Small intestine (tissue), 7 donors: ENCODE measurements at regions not wholly inside any gene's neighbourhood (a gene's known extent, or its start where the extent isn't known, plus 50 kb on each side); places are given as distances from the start of the nearest gene placed in this dataset.
A peak's percentile ranks its signal among the peaks of the same experiment; 100 is the strongest.

ENCODE experiments used
- DNase-seq, 2 donors: peaks; one replicate each; pipeline versions ENCODE4 v3.0.0 to v3.0.0-alpha.2; 2013
- FAIRE-seq: peaks from 2 replicates; lab custom pipeline; 2012; peaks lifted over from hg19 to GRCh38; lab: Jason Lieb, UNC
- H3K27ac ChIP-seq, 3 donors: one replicate each; pipeline ENCODE4 v1.5.1; 2013; ENCODE audit warnings: low read length in 2 of 3, mild to moderate bottlenecking in 2 of 3, control low read depth in 1 of 3, inconsistent platforms in 1 of 3, low read depth in 1 of 3, moderate library complexity in 1 of 3
- H3K27me3 ChIP-seq, 3 donors: one replicate each; pipeline ENCODE4 v1.6.1; 2013; ENCODE audit warnings: low read length in 3 of 3, inconsistent platforms in 1 of 3; ENCODE audit not compliant: control insufficient read depth in 3 of 3, insufficient read depth in 3 of 3
- H3K36me3 ChIP-seq, 3 donors: one replicate each; pipeline ENCODE4 v1.6.1; 2013; ENCODE audit warnings: low read length in 3 of 3, inconsistent platforms in 1 of 3, low read depth in 1 of 3, mild to moderate bottlenecking in 1 of 3, moderate library complexity in 1 of 3; ENCODE audit not compliant: control insufficient read depth in 3 of 3, insufficient read depth in 2 of 3
- H3K4me1 ChIP-seq, 3 donors: one replicate each; pipeline ENCODE4 v1.6.1; 2013; ENCODE audit warnings: low read length in 2 of 3, inconsistent platforms in 1 of 3, low read depth in 1 of 3, mild to moderate bottlenecking in 1 of 3, moderate library complexity in 1 of 3; ENCODE audit not compliant: control insufficient read depth in 3 of 3, insufficient read depth in 2 of 3
- H3K4me3 ChIP-seq, 3 donors: one replicate each; pipeline ENCODE4 v1.5.1; 2013; ENCODE audit warnings: low read length in 3 of 3, control low read depth in 1 of 3, inconsistent platforms in 1 of 3, low read depth in 1 of 3, mild to moderate bottlenecking in 1 of 3, moderate library complexity in 1 of 3
- H3K9me3 ChIP-seq, 2 donors: one replicate each; pipeline ENCODE4 v1.6.1; 2013; ENCODE audit warnings: low read depth in 1 of 2, low read length in 1 of 2; ENCODE audit not compliant: control insufficient read depth in 2 of 2, insufficient read depth in 1 of 2
- WGBS, 3 donors: extraction: QIAGEN DNeasy Blood & Tissue Kit; methylation state at CpG; one replicate each; pipeline ENCODE4 v1.1.7; 2013; 5-methylcytosine and 5-hydroxymethylcytosine counted together
- donor health status: healthy with polysubstance abuse.
- donor health status: control.
- donor health status: control.
- donor health status: Bipolar disorder and iron deficiency.
- donor health status: healthy.

GRCh38 chr6:106918115-106918514, 56.4 kb downstream of the CD24 start:
- Histone ChIP-seq H3K27ac (no peak overlapping the region), H3K36me3 (no peaks in the 10 kb centered on the region), H3K9me3 (no peaks in the 10 kb centered on the region), H3K4me1 (peaks cover 0 to 3% (median 0%) of the 10 kb centered on the region in 3 donors), H3K4me3 (no peak overlapping the region), H3K27me3 (no peaks in the 10 kb centered on the region)
- WGBS, 3 donors, result 59 to 79% (median 66%) methylated on average over 3 of the region's 3 CpGs
- FAIRE-seq (no peak), DNase-seq (no peak)

- 60 to 72% (median 67%) methylated on average over 2 of the region's 2 CpGs for WGBS, 3 donors
- no peaks in the 10 kb centered on the region for H3K36me3 ChIP-seq
- no peaks in the 10 kb centered on the region for H3K9me3 ChIP-seq
- DNase-seq, result no peak
- H3K27ac ChIP-seq, result no peak overlapping the region
- FAIRE-seq, result no peak
- no peak overlapping the region for H3K4me3 ChIP-seq
- H3K4me1 ChIP-seq, result peaks cover 0 to 6% (median 2%) of the 10 kb centered on the region in 3 donors
- no peaks in the 10 kb centered on the region for H3K27me3 ChIP-seq
These were observed 57.6 kb downstream of the CD24 start for GRCh38 chr6:106916891-106917290.

GRCh38 chr6:106913676-106914280, 60.8 kb downstream of the CD24 start:
- Histone ChIP-seq H3K4me3 (no peak overlapping the region), H3K9me3 (peaks cover 0 to 6% of the 10 kb centered on the region in 2 donors), H3K27me3 (no peaks in the 10 kb centered on the region), H3K4me1 (peaks cover 0 to 13% (median 2%) of the 10 kb centered on the region in 3 donors), H3K36me3 (no peaks in the 10 kb centered on the region), H3K27ac (no peak overlapping the region)
- DNase-seq (no peak), FAIRE-seq (no peak)
- 84 to 90% (median 85%) methylated on average over 4 to 5 of the region's 5 CpGs for WGBS, 3 donors

- Histone ChIP-seq H3K36me3 (no peaks in the 10 kb centered on the region), H3K4me3 (no peak overlapping the region), H3K27ac (no peak overlapping the region), H3K27me3 (no peaks in the 10 kb centered on the region), H3K9me3 (peaks cover 0 to 6% of the 10 kb centered on the region in 2 donors), H3K4me1 (peaks cover 0 to 20% (median 2%) of the 10 kb centered on the region in 3 donors)
- DNase-seq, result no peak
- FAIRE-seq, result no peak
These were observed 61.4 kb downstream of the CD24 start for GRCh38 chr6:106913111-106913510.

GRCh38 chr6:106912091-106912490, 62.4 kb downstream of the CD24 start:
- H3K27ac ChIP-seq, result no peak overlapping the region
- H3K27me3 ChIP-seq, result no peaks in the 10 kb centered on the region
- no peaks in the 10 kb centered on the region for H3K36me3 ChIP-seq
- H3K9me3 ChIP-seq, result peaks cover 0 to 6% of the 10 kb centered on the region in 2 donors
- no peak for DNase-seq
- H3K4me3 ChIP-seq, result no peak overlapping the region
- peaks cover 0 to 26% (median 2%) of the 10 kb centered on the region in 3 donors for H3K4me1 ChIP-seq
- FAIRE-seq, result no peak

- Histone ChIP-seq H3K27me3 (no peaks in the 10 kb centered on the region), H3K9me3 (peaks cover 0 to 6% of the 10 kb centered on the region in 2 donors), H3K4me3 (no peak overlapping the region), H3K27ac (no peak overlapping the region), H3K36me3 (no peaks in the 10 kb centered on the region), H3K4me1 (peaks cover 0 to 26% (median 2%) of the 10 kb centered on the region in 3 donors)
- DNase-seq (no peak), FAIRE-seq (no peak)
- WGBS, 3 donors, result 67 to 76% (median 71%) methylated on average over 7 of the region's 7 CpGs
These were observed 63.3 kb downstream of the CD24 start for GRCh38 chr6:106910999-106911949.

- peak overlapping the region in 2 of 3 donors; percentile 15 to 16 for H3K27ac ChIP-seq
- FAIRE-seq (no peak), DNase-seq (peak; percentile 71 to 83)
- no peaks in the 10 kb centered on the region for H3K36me3 ChIP-seq
- WGBS, 3 donors, result 13 to 39% (median 23%) methylated on average over 3 of the region's 3 CpGs
- peaks cover 0 to 23% (median 2%) of the 10 kb centered on the region in 3 donors for H3K4me1 ChIP-seq
- peaks cover 0 to 6% of the 10 kb centered on the region in 2 donors for H3K9me3 ChIP-seq
- H3K4me3 ChIP-seq, result no peak overlapping the region
- no peaks in the 10 kb centered on the region for H3K27me3 ChIP-seq
These were observed 66.1 kb downstream of the CD24 start for GRCh38 chr6:106908386-106908840.

DNA sequence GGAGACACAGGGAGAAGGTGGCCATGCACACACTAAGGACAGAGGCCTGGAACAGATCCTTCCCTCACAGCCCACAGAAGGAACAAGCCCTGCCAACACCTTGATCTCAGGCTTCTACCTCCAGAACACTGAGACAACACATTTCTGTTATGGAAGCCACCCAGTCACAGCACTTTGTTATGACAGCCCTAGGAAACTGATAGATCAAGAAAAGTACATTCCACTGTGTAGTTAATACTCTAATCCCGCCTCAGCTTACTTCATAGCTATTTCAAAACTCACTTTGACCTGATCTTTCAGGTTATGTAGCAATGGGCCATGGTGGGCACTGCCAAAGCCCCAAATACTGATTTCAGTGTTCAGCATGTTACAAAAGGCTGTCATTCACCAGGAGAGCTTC, 66.8 kb downstream of the CD24 start:
- DNase-seq (no peak), FAIRE-seq (no peak)
- no peaks in the 10 kb centered on the region for H3K27me3 ChIP-seq
- peaks cover 0 to 11% of the 10 kb centered on the region in 2 donors for H3K9me3 ChIP-seq
- peak overlapping the region in 1 of 3 donors; percentile 9 for H3K27ac ChIP-seq
- no peaks in the 10 kb centered on the region for H3K36me3 ChIP-seq
- 72 to 80% (median 76%) methylated on average over 1 of the region's 1 CpG for WGBS, 3 donors
- H3K4me1 ChIP-seq, result peaks cover 0 to 20% (median 2%) of the 10 kb centered on the region in 3 donors
- no peak overlapping the region for H3K4me3 ChIP-seq
